GM12864 (cell line): ENCODE measurements at regions not wholly inside any gene's neighbourhood (a gene's known extent, or its start where the extent isn't known, plus 50 kb on each side); places are given as distances from the start of the nearest gene placed in this dataset.

Experiments used
- DNase-seq: peaks from one replicate; pipeline ENCODE4 v3.0.0-alpha.2; 2011; ENCODE audit warnings: low read depth
- H3K4me3 ChIP-seq: 2 replicates; pipeline ENCODE4 v1.5.1; 2011; ENCODE audit warnings: mild to moderate bottlenecking, low read depth, low read length, control low read depth
- CTCF ChIP-seq: IDR thresholded peaks from 2 replicates; pipeline ENCODE4 v1.5.1; 2011; ENCODE audit warnings: low read depth, mild to moderate bottlenecking, moderate library complexity, low read length, control low read depth, inconsistent platforms; ENCODE audit errors: missing control alignments

GRCh38 chr21:43348801-43349261, 78.1 kb downstream of the SIK1 start:
- TF ChIP-seq CTCF, result no peak
- no peak overlapping the region for H3K4me3 ChIP-seq
- no peak for DNase-seq

- no peak for TF ChIP-seq CTCF
- DNase-seq, result no peak
- no peak overlapping the region for H3K4me3 ChIP-seq
These were observed 78.7 kb downstream of the SIK1 start for GRCh38 chr21:43348170-43348766.

GRCh38 chr21:43347461-43348169, 79.3 kb downstream of the SIK1 start:
- no peak for DNase-seq
- H3K4me3 ChIP-seq, result no peak overlapping the region
- no peak for TF ChIP-seq CTCF

GRCh38 chr21:43346551-43346950, 80.4 kb downstream of the SIK1 start:
- no peak for DNase-seq
- TF ChIP-seq CTCF, result no peak
- no peak overlapping the region for H3K4me3 ChIP-seq

GRCh38 chr21:43345746-43346409, 81.1 kb downstream of the SIK1 start:
- TF ChIP-seq CTCF, result no peak
- no peak overlapping the region for H3K4me3 ChIP-seq
- DNase-seq, result no peak

- no peak overlapping the region for H3K4me3 ChIP-seq
- no peak for TF ChIP-seq CTCF
- DNase-seq, result no peak
These were observed 81.7 kb downstream of the SIK1 start for GRCh38 chr21:43345046-43345745.
